GM12878 (cell line): ENCODE measurements at regions not wholly inside any gene's neighbourhood (a gene's known extent, or its start where the extent isn't known, plus 50 kb on each side); places are given as distances from the start of the nearest gene placed in this dataset.

Experiments
- ATAC-seq: fragments of 200-7000 bp; cut with Tn5 transposase; 3 replicates; pipeline ENCODE4 v1.9.1; 2020; ENCODE audit warnings: mild to moderate bottlenecking, moderate library complexity
- BruUV-seq: library from RNA; stranded (reverse); fragments of 400-500 nt; replicated peaks from 2 replicates; lab custom pipeline; 2021; lab: Mats Ljungman, UMichigan
- CTCF ChIA-PET: fragments of 300-600 bp; sonication (Branson Sonifier 250); formaldehyde crosslinking; extraction: SDS; loops from one replicate; lab custom pipeline; 2021; ENCODE audit warnings: inconsistent platforms; lab: Yijun Ruan, JAX
- POLR2A ChIA-PET: fragments of 350-600 bp; formaldehyde crosslinking; extraction: SDS; loops from one replicate; lab custom pipeline; 2021; ENCODE audit warnings: inconsistent platforms; lab: Charles Lee
- RAD21 ChIA-PET: fragments of 300-600 bp; sonication (Branson Sonifier 250); formaldehyde crosslinking; loops from one replicate; lab custom pipeline; 2023; ENCODE audit warnings: antibody characterized with exemption; ENCODE audit not compliant: unreplicated experiment; lab: Charles Lee
- SMC1A ChIA-PET: fragments of 300-600 bp; sonication (Branson Sonifier 250); formaldehyde crosslinking; loops from one replicate; lab custom pipeline; 2023; ENCODE audit not compliant: unreplicated experiment, uncharacterized antibody; lab: Charles Lee
- DNase-seq: peaks from one replicate; pipeline ENCODE4 v3.0.0-alpha.2; 2011; ENCODE audit warnings: low read depth, low spot score
- FAIRE-seq: peaks from 3 replicates; lab custom pipeline; 2011; peaks lifted over from hg19 to GRCh38; lab: Jason Lieb, UNC
- H2AFZ ChIP-seq: 2 replicates; pipeline ENCODE4 v1.6.0; 2011; ENCODE audit warnings: low read depth, low read length, control low read depth; ENCODE audit not compliant: control insufficient read depth
- H3K27ac ChIP-seq: 2 replicates; pipeline ENCODE4 v1.5.1; 2011; ENCODE audit warnings: control low read depth; ENCODE audit not compliant: control insufficient read depth, insufficient read depth
- H3K27me3 ChIP-seq, 2 experiments: replicated peaks in 1 of 2; 2 replicates each; pipeline versions ENCODE4 v1.6.0 to v1.6.1; 2011; ENCODE audit warnings: low read length in 1 of 2; ENCODE audit not compliant: control insufficient read depth in 2 of 2, insufficient read depth in 2 of 2
- H3K36me3 ChIP-seq, 2 experiments: 2 replicates each; pipeline ENCODE4 v1.5.1; 2011; ENCODE audit warnings: low read length in 1 of 2; ENCODE audit not compliant: control insufficient read depth in 2 of 2, insufficient read depth in 2 of 2
- H3K4me1 ChIP-seq: 2 replicates; pipeline ENCODE4 v1.6.1; 2011; ENCODE audit warnings: mild to moderate bottlenecking, low read length, moderate library complexity, mixed read lengths; ENCODE audit not compliant: control insufficient read depth, insufficient read depth
- H3K4me2 ChIP-seq: 2 replicates; pipeline ENCODE4 v1.6.0; 2011; ENCODE audit warnings: control low read depth; ENCODE audit not compliant: control insufficient read depth, insufficient read depth
- H3K4me3 ChIP-seq: fragments of 200-600 bp; sonication (generic); 2 replicates; pipeline ENCODE4 v1.5.1; 2016
- H3K79me2 ChIP-seq: 2 replicates; pipeline ENCODE4 v1.6.0; 2011; ENCODE audit warnings: low read length; ENCODE audit not compliant: control insufficient read depth, insufficient read depth
- H3K9ac ChIP-seq: 2 replicates; pipeline ENCODE4 v1.8.0; 2011; ENCODE audit warnings: low read length, control low read depth, mixed read lengths; ENCODE audit not compliant: control insufficient read depth, insufficient read depth
- H3K9me3 ChIP-seq: replicated peaks from 3 replicates; pipeline ENCODE4 v1.5.1; 2011; ENCODE audit warnings: mild to moderate bottlenecking, low read length; ENCODE audit not compliant: control insufficient read depth, insufficient read depth
- H4K20me1 ChIP-seq: 2 replicates; pipeline ENCODE4 v1.6.0; 2011; ENCODE audit not compliant: control insufficient read depth, insufficient read depth
- BRCA1 ChIP-seq: IDR thresholded peaks from 2 replicates; pipeline ENCODE4 v1.6.1; 2011; ENCODE audit warnings: low read depth, low read length, improper control_type of control experiment
- EGR1 ChIP-seq, 2 experiments: IDR thresholded peaks; 1 replicate in 1 of 2; 2 replicates in 1 of 2; pipeline ENCODE4 v1.6.1; 2011 to 2012; ENCODE audit warnings: low read depth in 2 of 2, low read length in 2 of 2, borderline replicate concordance in 1 of 2, mild to moderate bottlenecking in 1 of 2, moderate library complexity in 1 of 2
- EP300 ChIP-seq, 2 experiments: fragments of 150-350 bp in 1 of 2; IDR thresholded peaks; 2 replicates each; pipeline ENCODE4 v1.6.1; 2011 to 2012; ENCODE audit warnings: low read depth in 2 of 2, low read length in 2 of 2, borderline replicate concordance in 1 of 2, improper control_type of control experiment in 1 of 2, inconsistent platforms in 1 of 2; ENCODE audit not compliant: control insufficient read depth in 1 of 2
- FOXK2 ChIP-seq: fragments of 450-650 bp; IDR thresholded peaks from 2 replicates; pipeline ENCODE4 v1.6.1; 2017; ENCODE audit warnings: mild to moderate bottlenecking, moderate library complexity
- MTA3 ChIP-seq: IDR thresholded peaks from 2 replicates; pipeline ENCODE4 v1.6.1; 2012; ENCODE audit warnings: low read length, inconsistent platforms, borderline replicate concordance
- NRF1 ChIP-seq: conservative IDR thresholded peaks from 2 replicates; pipeline ENCODE4 v1.6.1; 2011; ENCODE audit warnings: mild to moderate bottlenecking, low read depth, low read length, improper control_type of control experiment
- POLR2AphosphoS5 ChIP-seq: IDR thresholded peaks from 2 replicates; pipeline ENCODE4 v1.6.1; 2011; ENCODE audit warnings: mild to moderate bottlenecking, low read length, inconsistent platforms
- SIX5 ChIP-seq: IDR thresholded peaks from 2 replicates; pipeline ENCODE4 v1.6.1; 2011; ENCODE audit warnings: mild to moderate bottlenecking, low read depth, low read length, moderate library complexity; ENCODE audit not compliant: severe bottlenecking
- SMAD5 ChIP-seq: IDR thresholded peaks from 2 replicates; pipeline ENCODE4 v1.6.1; 2016; ENCODE audit warnings: antibody characterized with exemption, low read depth
- SMC3 ChIP-seq: IDR thresholded peaks from 2 replicates; pipeline ENCODE4 v1.6.1; 2011; ENCODE audit warnings: low read length, improper control_type of control experiment, borderline replicate concordance
- SRF ChIP-seq, 2 experiments: IDR thresholded peaks; 2 replicates each; pipeline ENCODE4 v1.6.1; 2011; ENCODE audit warnings: low read depth in 2 of 2, low read length in 2 of 2, mild to moderate bottlenecking in 1 of 2, moderate library complexity in 1 of 2
- TBL1XR1 ChIP-seq: IDR thresholded peaks from 2 replicates; pipeline ENCODE4 v1.6.1; 2012; ENCODE audit warnings: low read depth, low read length, improper control_type of control experiment
- WGBS: methylation state at CpG from one replicate; pipeline ENCODE4 v1.1.6; 2016; ENCODE audit warnings: low lambda C conversion rate; ENCODE audit not compliant: insufficient replicate concordance, insufficient coverage; ENCODE audit errors: missing lambda C conversion rate; 5-methylcytosine and 5-hydroxymethylcytosine counted together
- in situ Hi-C: fragments of 300-500 bp; cut with MboI; formaldehyde crosslinking; loops from 9 replicates; pipeline ENCODE4 v1.14.3; 2018; ENCODE audit warnings: mixed read lengths
- intact Hi-C: fragments of 100-400 bp; cut with micrococcal nuclease; formaldehyde crosslinking; loops from one replicate; pipeline ENCODE4 v1.14.2; 2022; ENCODE audit not compliant: unreplicated experiment
- TF ChIP-seq, protein P1 (sequence below): IDR thresholded peaks from 2 replicates; pipeline ENCODE4 v1.6.1; 2012; ENCODE audit warnings: low read length, inconsistent platforms
- TF ChIP-seq, protein P2 (sequence below): fragments of 450-650 bp; IDR thresholded peaks from 2 replicates; pipeline ENCODE4 v1.6.1; 2016; ENCODE audit warnings: mild to moderate bottlenecking, moderate library complexity, borderline replicate concordance
- TF ChIP-seq, protein P3 (sequence below): fragments of 450-650 bp; IDR thresholded peaks from 2 replicates; pipeline ENCODE4 v1.6.1; 2016; ENCODE audit warnings: mild to moderate bottlenecking

DNA sequence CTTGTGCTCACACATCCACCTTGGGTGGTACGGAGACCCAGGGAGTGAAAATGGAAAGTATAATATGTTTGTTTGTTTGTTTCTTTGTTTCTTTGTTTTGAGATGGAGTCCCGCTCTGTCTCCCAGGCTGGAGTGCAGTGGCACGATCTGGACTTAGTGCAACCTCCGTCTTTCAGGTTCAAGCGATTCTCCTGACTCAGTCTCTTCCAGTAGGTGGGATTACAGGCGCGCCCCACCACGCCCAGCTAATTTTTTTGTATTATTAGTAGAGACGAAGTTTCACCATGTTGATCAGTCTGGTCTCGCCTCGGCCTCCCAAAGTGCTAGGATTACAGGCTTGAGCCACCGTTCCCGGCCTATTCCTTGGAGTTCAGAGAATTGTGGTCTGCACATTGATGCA is 115.4 kb downstream of the TRIM27 start (continued):
- TF ChIP-seq EGR1 (IDR thresholded peaks at IDR 0.05; ENCODE audit: borderline replicate concordance in 1 of 2, low read depth in 2 of 2, low read length in 2 of 2) (no peak), SMC3 (no peak)

DNA sequence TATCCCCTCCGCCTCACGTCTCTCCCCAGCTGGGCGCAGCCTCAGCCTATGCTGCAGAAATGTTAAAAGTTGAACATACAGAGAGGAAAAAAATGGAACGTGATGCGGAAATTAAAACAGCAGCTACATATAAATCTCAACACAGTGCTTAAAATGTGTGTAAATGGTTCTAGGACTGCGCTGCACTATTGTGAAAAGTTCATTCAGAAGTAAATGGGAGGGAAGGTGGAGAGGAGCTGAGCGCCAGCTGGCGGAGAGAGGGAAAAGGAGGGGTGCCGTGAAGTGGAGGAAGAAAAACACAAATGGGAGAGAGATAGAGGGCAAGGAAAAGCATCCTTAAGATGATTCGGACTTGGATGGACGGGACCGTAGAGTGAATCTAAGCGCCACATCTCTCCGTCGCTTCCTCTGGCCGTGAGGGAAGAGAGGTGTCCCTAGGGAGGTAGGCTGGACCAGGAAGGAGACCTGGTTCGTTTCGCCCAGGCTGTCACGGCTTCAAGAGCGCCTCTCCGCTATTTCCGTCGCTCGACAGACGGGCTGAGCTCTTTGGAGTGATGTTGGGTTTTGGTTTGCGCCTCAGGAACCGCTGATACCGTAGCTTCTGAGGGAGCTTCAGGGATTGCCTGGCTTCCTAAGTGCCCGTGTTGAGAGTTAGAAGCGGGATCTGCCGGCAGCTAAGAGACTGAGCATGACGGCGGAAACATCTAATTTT is 113.7 kb downstream of the TRIM27 start:
- Histone ChIP-seq H3K9me3 (peaks cover 3% of the 10 kb centered on the region; the same call in 2 of the 3 replicates), H3K4me1 (no peaks in the 10 kb centered on the region), H4K20me1 (no peaks in the 10 kb centered on the region), H3K27me3 (peaks cover 10 to 14% of the 10 kb centered on the region in 2 experiments), H3K4me2 (peak overlapping the region; percentile 15; the same call in 1 of the 2 replicates), H3K4me3 (no peak overlapping the region), H2AFZ (no peak overlapping the region), H3K27ac (no peak overlapping the region), H3K9ac (no peak overlapping the region), H3K36me3 (no peaks in the 10 kb centered on the region), H3K79me2 (no peaks in the 10 kb centered on the region)
- ChIA-PET POLR2A (no interaction called here), RAD21 (no interaction called here), CTCF (interaction anchor here (0.6 to 1.4 kb wide), 2 partner anchors 206 to 246 kb away, joined by 3 read pairs; no protein-coding TSS in a partner anchor), SMC1A (no interaction called here)
- no TSS peak for BruUV-seq
- intact Hi-C loops (no loop called here), in situ Hi-C loops (no loop called here)
- no peak for FAIRE-seq
- ATAC-seq, result no peak
- DNase-seq, result no peak
- 25% methylated on average over 33 of the region's 33 CpGs for WGBS
- TF ChIP-seq POLR2AphosphoS5, result no peak
- TF ChIP-seq, protein P1, sequence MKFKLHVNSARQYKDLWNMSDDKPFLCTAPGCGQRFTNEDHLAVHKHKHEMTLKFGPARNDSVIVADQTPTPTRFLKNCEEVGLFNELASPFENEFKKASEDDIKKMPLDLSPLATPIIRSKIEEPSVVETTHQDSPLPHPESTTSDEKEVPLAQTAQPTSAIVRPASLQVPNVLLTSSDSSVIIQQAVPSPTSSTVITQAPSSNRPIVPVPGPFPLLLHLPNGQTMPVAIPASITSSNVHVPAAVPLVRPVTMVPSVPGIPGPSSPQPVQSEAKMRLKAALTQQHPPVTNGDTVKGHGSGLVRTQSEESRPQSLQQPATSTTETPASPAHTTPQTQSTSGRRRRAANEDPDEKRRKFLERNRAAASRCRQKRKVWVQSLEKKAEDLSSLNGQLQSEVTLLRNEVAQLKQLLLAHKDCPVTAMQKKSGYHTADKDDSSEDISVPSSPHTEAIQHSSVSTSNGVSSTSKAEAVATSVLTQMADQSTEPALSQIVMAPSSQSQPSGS, result no peak
- no peak for TF ChIP-seq NRF1
- no peak for TF ChIP-seq TBL1XR1
- TF ChIP-seq, protein P2, sequence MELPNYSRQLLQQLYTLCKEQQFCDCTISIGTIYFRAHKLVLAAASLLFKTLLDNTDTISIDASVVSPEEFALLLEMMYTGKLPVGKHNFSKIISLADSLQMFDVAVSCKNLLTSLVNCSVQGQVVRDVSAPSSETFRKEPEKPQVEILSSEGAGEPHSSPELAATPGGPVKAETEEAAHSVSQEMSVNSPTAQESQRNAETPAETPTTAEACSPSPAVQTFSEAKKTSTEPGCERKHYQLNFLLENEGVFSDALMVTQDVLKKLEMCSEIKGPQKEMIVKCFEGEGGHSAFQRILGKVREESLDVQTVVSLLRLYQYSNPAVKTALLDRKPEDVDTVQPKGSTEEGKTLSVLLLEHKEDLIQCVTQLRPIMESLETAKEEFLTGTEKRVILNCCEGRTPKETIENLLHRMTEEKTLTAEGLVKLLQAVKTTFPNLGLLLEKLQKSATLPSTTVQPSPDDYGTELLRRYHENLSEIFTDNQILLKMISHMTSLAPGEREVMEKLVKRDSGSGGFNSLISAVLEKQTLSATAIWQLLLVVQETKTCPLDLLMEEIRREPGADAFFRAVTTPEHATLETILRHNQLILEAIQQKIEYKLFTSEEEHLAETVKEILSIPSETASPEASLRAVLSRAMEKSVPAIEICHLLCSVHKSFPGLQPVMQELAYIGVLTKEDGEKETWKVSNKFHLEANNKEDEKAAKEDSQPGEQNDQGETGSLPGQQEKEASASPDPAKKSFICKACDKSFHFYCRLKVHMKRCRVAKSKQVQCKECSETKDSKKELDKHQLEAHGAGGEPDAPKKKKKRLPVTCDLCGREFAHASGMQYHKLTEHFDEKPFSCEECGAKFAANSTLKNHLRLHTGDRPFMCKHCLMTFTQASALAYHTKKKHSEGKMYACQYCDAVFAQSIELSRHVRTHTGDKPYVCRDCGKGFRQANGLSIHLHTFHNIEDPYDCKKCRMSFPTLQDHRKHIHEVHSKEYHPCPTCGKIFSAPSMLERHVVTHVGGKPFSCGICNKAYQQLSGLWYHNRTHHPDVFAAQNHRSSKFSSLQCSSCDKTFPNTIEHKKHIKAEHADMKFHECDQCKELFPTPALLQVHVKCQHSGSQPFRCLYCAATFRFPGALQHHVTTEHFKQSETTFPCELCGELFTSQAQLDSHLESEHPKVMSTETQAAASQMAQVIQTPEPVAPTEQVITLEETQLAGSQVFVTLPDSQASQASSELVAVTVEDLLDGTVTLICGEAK, result no peak
- TF ChIP-seq SRF (IDR thresholded peaks at IDR 0.05; ENCODE audit: low read depth in 2 of 2, low read length in 2 of 2), result no peak
- TF ChIP-seq EP300 (IDR thresholded peaks at IDR 0.05; ENCODE audit: borderline replicate concordance in 1 of 2, control insufficient read depth in 1 of 2, low read depth in 2 of 2, low read length in 2 of 2), result no peak
- no peak for TF ChIP-seq FOXK2
- TF ChIP-seq, protein P3, sequence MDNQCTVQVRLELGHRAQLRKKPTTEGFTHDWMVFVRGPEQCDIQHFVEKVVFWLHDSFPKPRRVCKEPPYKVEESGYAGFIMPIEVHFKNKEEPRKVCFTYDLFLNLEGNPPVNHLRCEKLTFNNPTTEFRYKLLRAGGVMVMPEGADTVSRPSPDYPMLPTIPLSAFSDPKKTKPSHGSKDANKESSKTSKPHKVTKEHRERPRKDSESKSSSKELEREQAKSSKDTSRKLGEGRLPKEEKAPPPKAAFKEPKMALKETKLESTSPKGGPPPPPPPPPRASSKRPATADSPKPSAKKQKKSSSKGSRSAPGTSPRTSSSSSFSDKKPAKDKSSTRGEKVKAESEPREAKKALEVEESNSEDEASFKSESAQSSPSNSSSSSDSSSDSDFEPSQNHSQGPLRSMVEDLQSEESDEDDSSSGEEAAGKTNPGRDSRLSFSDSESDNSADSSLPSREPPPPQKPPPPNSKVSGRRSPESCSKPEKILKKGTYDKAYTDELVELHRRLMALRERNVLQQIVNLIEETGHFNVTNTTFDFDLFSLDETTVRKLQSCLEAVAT, result no peak
- TF ChIP-seq BRCA1, result no peak
- no peak for TF ChIP-seq SIX5
- no peak for TF ChIP-seq MTA3
- no peak for TF ChIP-seq SMAD5
